Thoracic aorta (tissue), 2 donors: ENCODE measurements at regions not wholly inside any gene's neighbourhood (a gene's known extent, or its start where the extent isn't known, plus 50 kb on each side); places are given as distances from the start of the nearest gene placed in this dataset.

Source experiments
- ATAC-seq: fragments of 150-250 bp; one replicate; pipeline ENCODE4 v1.8.0; 2017; ENCODE audit warnings: low read depth; ENCODE audit not compliant: insufficient number of reproducible peaks, low FRiP score
- DNase-seq: peaks from one replicate; pipeline ENCODE4 v3.0.0-alpha.2; 2020; ENCODE audit warnings: low spot score
- H3K27ac ChIP-seq, 2 donors: fragments of 200-600 bp; sonication (generic); 1 replicate in 1 of 2; 2 replicates in 1 of 2; pipeline ENCODE4 v1.5.1; 2016; ENCODE audit warnings: mild to moderate bottlenecking in 2 of 2, moderate library complexity in 2 of 2
- H3K27me3 ChIP-seq: fragments of 200-600 bp; sonication (generic); replicated peaks from 2 replicates; pipeline ENCODE4 v1.6.0; 2016; ENCODE audit warnings: mild to moderate bottlenecking; ENCODE audit not compliant: insufficient read depth
- H3K36me3 ChIP-seq: fragments of 200-600 bp; sonication (generic); one replicate; pipeline ENCODE4 v1.5.1; 2016
- H3K4me1 ChIP-seq, 2 donors: fragments of 200-600 bp; sonication (generic); 1 replicate in 1 of 2; 2 replicates in 1 of 2; pipeline versions ENCODE4 v1.5.1 to v1.6.0; 2016; ENCODE audit warnings: low read depth in 2 of 2, mild to moderate bottlenecking in 1 of 2; ENCODE audit not compliant: control insufficient read depth in 1 of 2
- H3K4me3 ChIP-seq: fragments of 200-600 bp; sonication (generic); 2 replicates; pipeline ENCODE4 v1.5.1; 2016; ENCODE audit warnings: mild to moderate bottlenecking
- H3K9me3 ChIP-seq: fragments of 200-600 bp; sonication (generic); 2 replicates; pipeline ENCODE4 v1.5.1; 2016
- CTCF ChIP-seq: fragments of 200-600 bp; sonication (generic); IDR thresholded peaks from one replicate; pipeline ENCODE4 v1.5.1; 2019; ENCODE audit warnings: antibody characterized with exemption

GRCh38 chr20:40860487-40860902, 168.1 kb upstream of the TOP1 start:
- no peaks in the 10 kb centered on the region for H3K9me3 ChIP-seq
- H3K27ac ChIP-seq, result no peak overlapping the region
- H3K36me3 ChIP-seq, result no peaks in the 10 kb centered on the region
- ATAC-seq (no peak), DNase-seq (no peak)
- H3K4me1 ChIP-seq, result peaks cover 0 to 7% of the 10 kb centered on the region in 2 donors
- TF ChIP-seq CTCF, result no peak
- no peak overlapping the region for H3K4me3 ChIP-seq
- H3K27me3 ChIP-seq, result no peaks in the 10 kb centered on the region

DNA sequence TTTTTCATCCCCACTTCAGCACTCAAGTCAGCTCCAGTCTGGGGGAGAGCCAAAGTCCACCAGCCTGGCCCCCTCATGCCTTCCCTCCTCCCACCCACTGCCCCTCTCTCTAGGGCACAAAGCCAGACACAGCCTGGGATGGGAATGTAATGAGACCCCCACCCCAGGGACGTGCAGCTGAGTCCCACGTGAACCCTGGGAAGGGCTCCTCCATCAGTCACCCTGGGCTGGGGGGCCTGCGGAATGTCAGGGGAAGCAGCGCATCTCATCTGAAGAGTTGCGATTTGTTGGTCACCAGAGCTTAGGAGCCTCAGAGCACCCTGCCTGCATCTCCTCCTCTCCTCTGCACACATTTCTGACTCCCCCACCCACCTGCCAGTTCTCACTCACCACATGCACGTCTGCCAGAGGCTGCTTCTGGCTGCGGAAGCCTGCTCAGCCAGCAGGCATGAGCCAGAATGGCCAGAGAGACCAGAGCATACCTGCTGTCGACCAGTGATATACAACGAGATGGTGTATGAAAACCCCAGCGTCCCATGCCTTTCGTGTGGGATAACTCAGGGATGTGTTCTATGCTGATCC, 167.1 kb upstream of the TOP1 start:
- no peak for TF ChIP-seq CTCF
- H3K36me3 ChIP-seq, result no peaks in the 10 kb centered on the region
- no peaks in the 10 kb centered on the region for H3K27me3 ChIP-seq
- no peak overlapping the region for H3K4me3 ChIP-seq
- peaks cover 0 to 7% of the 10 kb centered on the region in 2 donors for H3K4me1 ChIP-seq
- DNase-seq (no peak), ATAC-seq (no peak)
- H3K27ac ChIP-seq, result no peak overlapping the region
- H3K9me3 ChIP-seq, result no peaks in the 10 kb centered on the region

- H3K27me3 ChIP-seq, result no peaks in the 10 kb centered on the region
- TF ChIP-seq CTCF, result no peak
- H3K27ac ChIP-seq, result no peak overlapping the region
- no peaks in the 10 kb centered on the region for H3K9me3 ChIP-seq
- H3K4me1 ChIP-seq, result peaks cover 0 to 19% of the 10 kb centered on the region in 2 donors
- DNase-seq (no peak), ATAC-seq (no peak)
- H3K36me3 ChIP-seq, result no peaks in the 10 kb centered on the region
- no peak overlapping the region for H3K4me3 ChIP-seq
Observed at GRCh38 chr20:40863355-40863919, 165.2 kb upstream of the TOP1 start.

- Histone ChIP-seq H3K4me1 (peaks cover 7 to 27% of the 10 kb centered on the region in 2 donors), H3K4me3 (no peak overlapping the region), H3K27ac (no peak overlapping the region), H3K9me3 (no peaks in the 10 kb centered on the region), H3K27me3 (no peaks in the 10 kb centered on the region), H3K36me3 (no peaks in the 10 kb centered on the region)
- TF ChIP-seq CTCF, result no peak
- ATAC-seq (no peak), DNase-seq (no peak)
Observed at GRCh38 chr20:40864470-40864869, 164.2 kb upstream of the TOP1 start.

- no peak for ATAC-seq
- no peaks in the 10 kb centered on the region for H3K9me3 ChIP-seq
- no peaks in the 10 kb centered on the region for H3K27me3 ChIP-seq
- no peak for TF ChIP-seq CTCF
- H3K4me1 ChIP-seq, result peaks cover 10 to 34% of the 10 kb centered on the region in 2 donors
- no peak overlapping the region for H3K27ac ChIP-seq
- DNase-seq, result no peak
- H3K36me3 ChIP-seq, result no peaks in the 10 kb centered on the region
- H3K4me3 ChIP-seq, result no peak overlapping the region
Observed at GRCh38 chr20:40865095-40865494, 163.5 kb upstream of the TOP1 start.
